Chondrocyte (in vitro differentiated cells): ENCODE measurements at regions not wholly inside any gene's neighbourhood (a gene's known extent, or its start where the extent isn't known, plus 50 kb on each side); places are given as distances from the start of the nearest gene placed in this dataset.

Source experiments
- DNase-seq: peaks from one replicate; pipeline ENCODE4 v3.0.0; 2021; ENCODE audit warnings: mixed read lengths, low spot score
- H3K27ac Mint-ChIP-seq: one replicate; pipeline ENCODE4 v1.8.0; 2021; ENCODE audit warnings: mild to moderate bottlenecking, moderate library complexity, mixed read lengths; ENCODE audit not compliant: unreplicated experiment
- H3K27me3 Mint-ChIP-seq: 2 replicates; pipeline ENCODE4 v1.8.0; 2021; ENCODE audit warnings: low read depth, mixed read lengths
- H3K36me3 Mint-ChIP-seq: 2 replicates; pipeline ENCODE4 v1.8.0; 2021; ENCODE audit warnings: low read depth, mixed read lengths
- H3K4me1 Mint-ChIP-seq: 2 replicates; pipeline ENCODE4 v1.8.0; 2021; ENCODE audit warnings: low read depth, mild to moderate bottlenecking, mixed read lengths
- H3K4me3 Mint-ChIP-seq: one replicate; pipeline ENCODE4 v1.8.0; 2021; ENCODE audit warnings: mild to moderate bottlenecking, moderate library complexity, mixed read lengths; ENCODE audit not compliant: unreplicated experiment
- H3K9me3 Mint-ChIP-seq: 2 replicates; pipeline ENCODE4 v1.8.0; 2021; ENCODE audit warnings: low read depth, mixed read lengths
- TF ChIP-seq, protein P1 (sequence below): fragments of 200-600 bp; sonication (generic); IDR thresholded peaks from 2 replicates; pipeline ENCODE4 v1.5.0; 2021; ENCODE audit warnings: antibody characterized with exemption, mild to moderate bottlenecking, moderate library complexity

DNA sequence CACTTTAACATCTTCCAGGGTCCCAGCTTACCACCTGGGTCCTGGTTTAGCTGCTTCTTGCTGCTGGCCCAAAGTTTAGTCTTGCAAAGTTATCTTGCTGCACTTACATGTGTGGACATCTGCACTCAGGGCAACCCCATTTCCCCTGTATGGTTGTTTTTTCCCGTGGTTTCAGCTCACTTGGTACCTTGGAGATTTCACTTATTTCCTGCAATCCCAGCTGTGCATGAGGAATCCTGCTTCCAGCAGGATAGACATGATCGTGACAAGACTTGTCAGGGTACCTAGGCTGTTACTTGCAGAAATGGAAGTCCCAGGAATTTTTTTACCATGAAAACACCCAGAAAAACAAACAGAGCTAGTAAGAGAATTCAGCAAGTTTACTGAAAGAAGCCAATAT lies 95.9 kb upstream of the LEP start:
- no peak overlapping the region for H3K4me3 Mint-ChIP-seq
- peaks cover 46% of the 10 kb centered on the region for H3K27me3 Mint-ChIP-seq
- no peak overlapping the region for H3K27ac Mint-ChIP-seq
- H3K4me1 Mint-ChIP-seq, result no peaks in the 10 kb centered on the region
- no peak for DNase-seq
- TF ChIP-seq, protein P1, sequence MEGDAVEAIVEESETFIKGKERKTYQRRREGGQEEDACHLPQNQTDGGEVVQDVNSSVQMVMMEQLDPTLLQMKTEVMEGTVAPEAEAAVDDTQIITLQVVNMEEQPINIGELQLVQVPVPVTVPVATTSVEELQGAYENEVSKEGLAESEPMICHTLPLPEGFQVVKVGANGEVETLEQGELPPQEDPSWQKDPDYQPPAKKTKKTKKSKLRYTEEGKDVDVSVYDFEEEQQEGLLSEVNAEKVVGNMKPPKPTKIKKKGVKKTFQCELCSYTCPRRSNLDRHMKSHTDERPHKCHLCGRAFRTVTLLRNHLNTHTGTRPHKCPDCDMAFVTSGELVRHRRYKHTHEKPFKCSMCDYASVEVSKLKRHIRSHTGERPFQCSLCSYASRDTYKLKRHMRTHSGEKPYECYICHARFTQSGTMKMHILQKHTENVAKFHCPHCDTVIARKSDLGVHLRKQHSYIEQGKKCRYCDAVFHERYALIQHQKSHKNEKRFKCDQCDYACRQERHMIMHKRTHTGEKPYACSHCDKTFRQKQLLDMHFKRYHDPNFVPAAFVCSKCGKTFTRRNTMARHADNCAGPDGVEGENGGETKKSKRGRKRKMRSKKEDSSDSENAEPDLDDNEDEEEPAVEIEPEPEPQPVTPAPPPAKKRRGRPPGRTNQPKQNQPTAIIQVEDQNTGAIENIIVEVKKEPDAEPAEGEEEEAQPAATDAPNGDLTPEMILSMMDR, result no peak
- peaks cover 10% of the 10 kb centered on the region for H3K9me3 Mint-ChIP-seq
- H3K36me3 Mint-ChIP-seq, result peaks cover 2% of the 10 kb centered on the region

DNA sequence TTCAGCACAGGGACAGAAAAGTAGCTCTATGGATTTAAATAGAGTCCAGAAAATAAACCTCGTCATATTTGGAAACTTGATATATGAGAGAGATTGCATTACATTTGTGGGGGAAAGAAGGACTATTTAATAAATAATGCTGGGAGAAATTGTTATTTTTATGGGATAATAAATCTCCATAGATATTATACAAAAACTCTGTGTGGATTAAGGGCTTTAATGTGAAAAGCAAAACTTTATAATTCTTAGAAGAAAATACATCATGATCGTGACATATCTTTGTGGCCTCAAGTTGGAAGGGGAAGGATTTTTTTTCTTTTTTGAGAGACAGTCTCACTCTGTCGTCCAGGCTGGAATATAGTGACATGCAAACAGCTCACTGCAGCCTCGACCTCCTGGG lies 95.0 kb upstream of the LEP start:
- Mint-ChIP-seq H3K9me3 (peaks cover 6% of the 10 kb centered on the region), H3K4me3 (no peak overlapping the region), H3K36me3 (peaks cover 2% of the 10 kb centered on the region), H3K27ac (no peak overlapping the region), H3K4me1 (no peaks in the 10 kb centered on the region), H3K27me3 (peaks cover 45% of the 10 kb centered on the region)
- no peak for DNase-seq
- TF ChIP-seq, protein P1, result no peak

DNA sequence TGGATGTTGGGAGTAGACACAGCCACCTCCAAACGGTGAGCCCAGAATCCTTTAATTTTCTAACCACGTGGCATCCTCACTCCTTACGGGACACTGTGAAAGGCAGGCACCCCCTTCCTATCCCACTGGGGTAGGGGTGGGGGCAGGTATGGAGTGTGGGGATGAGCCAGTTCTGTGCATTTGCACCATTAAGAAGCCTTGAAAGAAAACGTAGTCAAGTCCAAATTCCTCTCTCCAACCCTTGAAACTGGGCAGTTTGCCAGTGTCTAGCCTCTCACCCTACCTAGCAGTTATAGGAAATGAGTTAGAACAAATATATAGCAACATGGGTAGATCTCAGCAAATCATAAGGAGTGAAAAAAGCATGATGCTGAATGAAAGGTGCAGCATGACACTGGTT lies 92.4 kb upstream of the LEP start:
- peaks cover 52% of the 10 kb centered on the region for H3K27me3 Mint-ChIP-seq

DNA sequence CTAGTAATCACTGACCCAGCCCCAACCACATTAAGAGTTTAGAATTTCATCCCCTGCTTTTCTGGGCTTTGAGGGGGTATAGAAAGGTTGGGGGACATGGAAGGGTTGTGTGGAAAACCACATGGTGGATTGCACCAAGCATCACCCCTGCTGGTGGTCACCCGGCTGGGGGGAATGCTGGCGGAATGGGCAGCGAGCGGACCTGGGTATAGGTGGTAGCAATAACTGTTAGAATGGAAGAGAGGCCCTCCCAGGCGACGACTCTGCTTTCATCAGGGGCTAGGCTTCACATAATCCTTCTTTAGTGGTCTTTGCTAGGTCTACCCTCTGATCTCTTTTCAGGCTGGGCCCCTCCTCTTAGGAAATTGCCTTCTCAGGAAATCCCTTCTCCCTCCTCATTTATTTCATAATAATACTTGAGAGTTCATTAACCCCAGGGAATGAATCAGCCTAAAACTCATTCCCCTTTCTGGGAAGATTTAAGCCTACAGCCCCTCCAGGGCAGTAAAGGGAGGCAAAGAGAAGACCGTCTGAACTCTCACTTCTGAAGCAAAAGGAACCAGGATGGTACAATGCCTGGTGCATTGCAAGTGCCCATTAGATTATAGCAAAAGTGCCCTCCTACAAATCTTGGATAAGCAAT lies 90.7 kb upstream of the LEP start:
- no peak overlapping the region for H3K4me3 Mint-ChIP-seq

More for the DNA sequence above, 92.4 kb upstream of the LEP start:
- no peaks in the 10 kb centered on the region for H3K9me3 Mint-ChIP-seq
- H3K27ac Mint-ChIP-seq, result no peak overlapping the region
- TF ChIP-seq, protein P1, result no peak
- no peak overlapping the region for H3K4me3 Mint-ChIP-seq
- DNase-seq, result no peak
- H3K36me3 Mint-ChIP-seq, result peaks cover 2% of the 10 kb centered on the region
- no peaks in the 10 kb centered on the region for H3K4me1 Mint-ChIP-seq

DNA sequence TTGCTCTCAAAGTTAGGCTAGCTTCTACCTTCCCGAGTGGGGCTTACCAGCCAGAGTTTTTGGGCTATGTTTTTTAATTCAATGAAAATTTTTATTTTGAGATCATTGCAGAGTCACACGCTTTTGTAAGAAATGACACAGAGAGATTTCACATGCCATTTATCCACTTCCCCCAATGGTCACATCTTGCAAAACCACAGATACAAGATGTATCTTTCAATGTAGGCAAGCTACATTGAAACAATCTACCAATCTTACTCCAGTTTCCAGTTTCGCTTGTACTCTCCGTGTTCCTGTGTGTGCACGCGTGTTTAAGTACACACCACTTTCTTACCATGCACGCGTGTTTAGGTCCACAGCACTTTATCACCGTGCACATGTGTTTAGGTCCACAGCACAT lies 89.4 kb upstream of the LEP start:
- no peaks in the 10 kb centered on the region for H3K9me3 Mint-ChIP-seq
- peaks cover 60% of the 10 kb centered on the region for H3K27me3 Mint-ChIP-seq
- H3K27ac Mint-ChIP-seq, result no peak overlapping the region
- TF ChIP-seq, protein P1, result no peak
- DNase-seq, result no peak
- H3K4me1 Mint-ChIP-seq, result no peaks in the 10 kb centered on the region
- H3K36me3 Mint-ChIP-seq, result peaks cover 2% of the 10 kb centered on the region
- no peak overlapping the region for H3K4me3 Mint-ChIP-seq

More for the DNA sequence above, 90.7 kb upstream of the LEP start:
- peaks cover 62% of the 10 kb centered on the region for H3K27me3 Mint-ChIP-seq
- no peaks in the 10 kb centered on the region for H3K9me3 Mint-ChIP-seq
- H3K4me1 Mint-ChIP-seq, result no peaks in the 10 kb centered on the region
- peaks cover 2% of the 10 kb centered on the region for H3K36me3 Mint-ChIP-seq
- no peak overlapping the region for H3K27ac Mint-ChIP-seq
- TF ChIP-seq, protein P1, result no peak
- no peak for DNase-seq
